HCT116 (cell line): ENCODE measurements at regions not wholly inside any gene's neighbourhood (a gene's known extent, or its start where the extent isn't known, plus 50 kb on each side); places are given as distances from the start of the nearest gene placed in this dataset.

ENCODE experiments used
- ATAC-seq: fragments of 200-7000 bp; cut with Tn5 transposase; 2 replicates; pipeline ENCODE4 v1.9.1; 2020; ENCODE audit warnings: mild to moderate bottlenecking, moderate library complexity
- BruUV-seq: library from RNA; stranded (reverse); fragments of 400-500 nt; replicated peaks from 2 replicates; lab custom pipeline; 2021; lab: Mats Ljungman, UMichigan
- CTCF ChIA-PET: fragments of 300-600 bp; sonication (Branson Sonifier 250); formaldehyde crosslinking; loops from one replicate; lab custom pipeline; 2021; ENCODE audit warnings: antibody characterized with exemption; lab: Charles Lee
- POLR2A ChIA-PET: fragments of 300-600, 350-600 bp; sonication (Branson Sonifier 250); formaldehyde crosslinking; loops from one replicate; lab custom pipeline; 2021; ENCODE audit warnings: antibody characterized with exemption; lab: Charles Lee
- RAD21 ChIA-PET, 2 experiments: fragments of 300-600 bp; sonication (Branson Sonifier 250); formaldehyde crosslinking; loops; one replicate each; lab custom pipeline; 2023; ENCODE audit warnings: low total read pairs in 2 of 2; ENCODE audit not compliant: uncharacterized antibody in 2 of 2, unreplicated experiment in 2 of 2, low non-redundant PET in 1 of 2; lab: Charles Lee
- DNase-seq: peaks from one replicate; pipeline ENCODE4 v3.0.0-alpha.2; 2010; ENCODE audit warnings: low read depth, low spot score
- H2AFZ ChIP-seq: fragments of 200-600 bp; shearing (Covaris generic), sonication (generic); 2 replicates; pipeline ENCODE4 v1.6.1; 2017; ENCODE audit warnings: low read depth, mixed run types, mixed read lengths, antibody characterized with exemption, low read length; ENCODE audit not compliant: poor library complexity, severe bottlenecking
- H3K27ac ChIP-seq: 2 replicates; pipeline ENCODE4 v1.5.1; 2012; ENCODE audit warnings: low read depth, low read length
- H3K27me3 ChIP-seq: fragments of 200-600 bp; sonication (generic); 2 replicates; pipeline ENCODE4 v1.6.1; 2016; ENCODE audit warnings: mixed run types, low read length, mixed read lengths; ENCODE audit not compliant: insufficient read depth
- H3K36me3 ChIP-seq, 2 experiments: fragments of 200-500 bp in 1 of 2; fragments of 200-600 bp in 1 of 2; sonication (Bioruptor generic) in 1 of 2; sonication (generic) in 1 of 2; 2 replicates each; pipeline versions ENCODE4 v1.5.1 to v1.6.1; 2014 to 2016; ENCODE audit warnings: low read length in 2 of 2, inconsistent platforms in 1 of 2, mixed read lengths in 1 of 2, mixed run types in 1 of 2; ENCODE audit not compliant: insufficient read depth in 2 of 2, control insufficient read depth in 1 of 2
- H3K4me1 ChIP-seq, 2 experiments: fragments of 200-600 bp in 1 of 2; sonication (generic) in 1 of 2; 2 replicates each; pipeline versions ENCODE4 v1.5.1 to v1.6.1; 2012 to 2017; ENCODE audit warnings: low read length in 2 of 2, inconsistent platforms in 1 of 2, mild to moderate bottlenecking in 1 of 2, mixed read lengths in 1 of 2, mixed run types in 1 of 2, moderate library complexity in 1 of 2; ENCODE audit not compliant: insufficient read depth in 2 of 2, control insufficient read depth in 1 of 2
- H3K4me2 ChIP-seq: fragments of 200-600 bp; sonication (generic); 2 replicates; pipeline ENCODE4 v1.6.1; 2017; ENCODE audit warnings: mixed run types, low read length, mixed read lengths
- H3K4me3 ChIP-seq, 2 experiments: fragments of 200-600 bp in 1 of 2; sonication (generic) in 1 of 2; replicated peaks in 1 of 2; 2 replicates each; pipeline ENCODE4 v1.5.1; 2011 to 2016; ENCODE audit warnings: low read length in 2 of 2, control low read depth in 1 of 2, low read depth in 1 of 2, mild to moderate bottlenecking in 1 of 2, mixed read lengths in 1 of 2, mixed run types in 1 of 2
- H3K79me2 ChIP-seq: fragments of 200-600 bp; sonication (generic); 2 replicates; pipeline ENCODE4 v1.6.1; 2017; ENCODE audit warnings: mild to moderate bottlenecking, mixed run types, low read length, moderate library complexity, mixed read lengths; ENCODE audit not compliant: insufficient read depth
- H3K9ac ChIP-seq: fragments of 200-600 bp; sonication (generic); 2 replicates; pipeline ENCODE4 v1.6.1; 2016; ENCODE audit warnings: low read length, mixed read lengths
- H3K9me2 ChIP-seq: fragments of 200-600 bp; sonication (generic), shearing (Covaris generic); 2 replicates; pipeline ENCODE4 v1.6.1; 2017; ENCODE audit warnings: mixed run types, mild to moderate bottlenecking, moderate library complexity; ENCODE audit not compliant: insufficient read depth
- H3K9me3 ChIP-seq, 2 experiments: fragments of 200-500 bp in 1 of 2; fragments of 200-600 bp in 1 of 2; sonication (Bioruptor generic) in 1 of 2; sonication (generic) in 1 of 2; 2 replicates each; pipeline ENCODE4 v1.6.1; 2014 to 2017; ENCODE audit warnings: low read length in 2 of 2, mixed read lengths in 2 of 2, inconsistent platforms in 1 of 2, low read depth in 1 of 2, mild to moderate bottlenecking in 1 of 2, mixed run types in 1 of 2, moderate library complexity in 1 of 2; ENCODE audit not compliant: control insufficient read depth in 1 of 2, insufficient read depth in 1 of 2
- H4K20me1 ChIP-seq: fragments of 200-600 bp; sonication (generic), shearing (Covaris generic); 2 replicates; pipeline ENCODE4 v1.6.1; 2017; ENCODE audit warnings: mixed run types, mild to moderate bottlenecking, moderate library complexity; ENCODE audit not compliant: insufficient read depth
- CBX3 ChIP-seq: IDR thresholded peaks from 2 replicates; pipeline ENCODE4 v1.6.1; 2012; ENCODE audit warnings: low read depth
- CEBPB ChIP-seq: IDR thresholded peaks from 2 replicates; pipeline ENCODE4 v1.6.1; 2012; ENCODE audit warnings: low read depth
- EGR1 ChIP-seq: IDR thresholded peaks from 2 replicates; pipeline ENCODE4 v1.6.1; 2012; ENCODE audit warnings: low read depth
- ELF1 ChIP-seq: IDR thresholded peaks from 2 replicates; pipeline ENCODE4 v1.6.1; 2012; ENCODE audit warnings: low read depth, borderline replicate concordance
- EZH2 ChIP-seq: fragments of 200-600 bp; sonication (generic); IDR thresholded peaks from 2 replicates; pipeline ENCODE4 v1.6.1; 2017; ENCODE audit warnings: antibody characterized with exemption, mixed run types
- FOSL1 ChIP-seq: IDR thresholded peaks from 2 replicates; pipeline ENCODE4 v1.6.1; 2012; ENCODE audit warnings: low read depth
- POLR2AphosphoS5 ChIP-seq: IDR thresholded peaks from 2 replicates; pipeline ENCODE4 v1.6.1; 2011; ENCODE audit warnings: mild to moderate bottlenecking, low read depth, low read length, moderate library complexity
- RAD21 ChIP-seq: IDR thresholded peaks from 2 replicates; pipeline ENCODE4 v1.6.1; 2012; ENCODE audit warnings: low read depth, mild to moderate bottlenecking
- SIN3A ChIP-seq: IDR thresholded peaks from 2 replicates; pipeline ENCODE4 v1.6.1; 2012; ENCODE audit warnings: low read depth
- SP1 ChIP-seq: IDR thresholded peaks from 2 replicates; pipeline ENCODE4 v1.6.1; 2012; ENCODE audit warnings: low read depth
- SRF ChIP-seq: IDR thresholded peaks from 2 replicates; pipeline ENCODE4 v1.6.1; 2012; ENCODE audit warnings: low read depth
- TCF7L2 ChIP-seq: IDR thresholded peaks from 2 replicates; pipeline ENCODE4 v1.7.0; 2011; ENCODE audit warnings: borderline replicate concordance, inconsistent platforms; ENCODE audit not compliant: insufficient read depth, insufficient read length; ENCODE audit errors: extremely low read depth
- YY1 ChIP-seq: IDR thresholded peaks from 2 replicates; pipeline ENCODE4 v1.6.1; 2011; ENCODE audit warnings: low read length, low read depth, moderate library complexity, mild to moderate bottlenecking; ENCODE audit not compliant: insufficient replicate concordance; ENCODE audit errors: extremely low read depth
- ZNF274 ChIP-seq: fragments of 200-500 bp; sonication (Bioruptor generic); IDR thresholded peaks from 2 replicates; pipeline ENCODE4 v1.6.1; 2014; ENCODE audit warnings: mild to moderate bottlenecking, low read depth, low read length, inconsistent platforms
- intact Hi-C: fragments of 100-400 bp; cut with micrococcal nuclease; formaldehyde crosslinking; loops from 2 replicates; pipeline ENCODE4 v1.10.0; 2022
- TF ChIP-seq, protein P1 (sequence below): IDR thresholded peaks from 2 replicates; pipeline ENCODE4 v1.6.1; 2012
- TF ChIP-seq, protein P2 (sequence below): IDR thresholded peaks from 2 replicates; pipeline ENCODE4 v1.6.1; 2012
- TF ChIP-seq, protein P3 (sequence below), 3 experiments: fragments of 200-600 bp in 1 of 3; sonication (generic) in 1 of 3; IDR thresholded peaks in 2 of 3; conservative IDR thresholded peaks in 1 of 3; 2 replicates each; pipeline ENCODE4 v1.5.1; 2012 to 2017; ENCODE audit warnings: low read depth in 2 of 3, low read length in 2 of 3, antibody characterized with exemption in 1 of 3, borderline replicate concordance in 1 of 3, control low read depth in 1 of 3, mild to moderate bottlenecking in 1 of 3, mixed read lengths in 1 of 3, mixed run types in 1 of 3, moderate library complexity in 1 of 3; ENCODE audit not compliant: insufficient read depth in 1 of 3
- TF ChIP-seq, protein P4 (sequence below): IDR thresholded peaks from 2 replicates; pipeline ENCODE4 v1.6.1; 2012; ENCODE audit warnings: low read depth

DNA sequence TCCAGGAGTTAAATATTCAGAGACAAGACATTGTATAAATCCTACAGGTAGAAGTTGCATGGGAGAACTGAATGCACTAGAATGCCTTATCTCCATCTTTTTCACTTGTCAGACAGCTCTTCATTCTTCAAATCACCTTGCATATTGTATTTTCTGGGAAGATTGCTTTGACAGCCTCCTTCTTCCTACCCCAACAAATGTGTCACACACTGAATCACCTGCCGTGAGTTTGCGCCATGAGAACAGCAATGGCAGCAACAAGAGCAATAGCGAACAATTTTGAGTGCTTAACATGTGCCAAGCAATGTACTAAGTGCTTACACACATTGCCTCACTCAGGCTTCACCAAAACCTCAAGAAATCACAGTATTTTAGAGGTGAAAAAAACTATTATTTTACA lies 161.3 kb upstream of the REG3G start:
- no peak overlapping the region for H3K4me2 ChIP-seq
- H3K9me2 ChIP-seq: no peaks in the 10 kb centered on the region
- RAD21 ChIA-PET: no interaction called here
- H3K4me1 ChIP-seq: no peaks in the 10 kb centered on the region
- no TSS peak for BruUV-seq
- TF ChIP-seq YY1 (no peak), SIN3A (no peak), FOSL1 (no peak), CBX3 (no peak), EZH2 (no peak), POLR2AphosphoS5 (no peak), RAD21 (no peak), ZNF274 (no peak), ELF1 (no peak), CEBPB (no peak), TCF7L2 (no peak), SP1 (no peak), EGR1 (no peak), SRF (no peak)
- TF ChIP-seq, protein P1, sequence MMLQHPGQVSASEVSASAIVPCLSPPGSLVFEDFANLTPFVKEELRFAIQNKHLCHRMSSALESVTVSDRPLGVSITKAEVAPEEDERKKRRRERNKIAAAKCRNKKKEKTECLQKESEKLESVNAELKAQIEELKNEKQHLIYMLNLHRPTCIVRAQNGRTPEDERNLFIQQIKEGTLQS: no peak
- TF ChIP-seq, protein P2, sequence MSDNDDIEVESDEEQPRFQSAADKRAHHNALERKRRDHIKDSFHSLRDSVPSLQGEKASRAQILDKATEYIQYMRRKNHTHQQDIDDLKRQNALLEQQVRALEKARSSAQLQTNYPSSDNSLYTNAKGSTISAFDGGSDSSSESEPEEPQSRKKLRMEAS: no peak
- TF ChIP-seq, protein P3, sequence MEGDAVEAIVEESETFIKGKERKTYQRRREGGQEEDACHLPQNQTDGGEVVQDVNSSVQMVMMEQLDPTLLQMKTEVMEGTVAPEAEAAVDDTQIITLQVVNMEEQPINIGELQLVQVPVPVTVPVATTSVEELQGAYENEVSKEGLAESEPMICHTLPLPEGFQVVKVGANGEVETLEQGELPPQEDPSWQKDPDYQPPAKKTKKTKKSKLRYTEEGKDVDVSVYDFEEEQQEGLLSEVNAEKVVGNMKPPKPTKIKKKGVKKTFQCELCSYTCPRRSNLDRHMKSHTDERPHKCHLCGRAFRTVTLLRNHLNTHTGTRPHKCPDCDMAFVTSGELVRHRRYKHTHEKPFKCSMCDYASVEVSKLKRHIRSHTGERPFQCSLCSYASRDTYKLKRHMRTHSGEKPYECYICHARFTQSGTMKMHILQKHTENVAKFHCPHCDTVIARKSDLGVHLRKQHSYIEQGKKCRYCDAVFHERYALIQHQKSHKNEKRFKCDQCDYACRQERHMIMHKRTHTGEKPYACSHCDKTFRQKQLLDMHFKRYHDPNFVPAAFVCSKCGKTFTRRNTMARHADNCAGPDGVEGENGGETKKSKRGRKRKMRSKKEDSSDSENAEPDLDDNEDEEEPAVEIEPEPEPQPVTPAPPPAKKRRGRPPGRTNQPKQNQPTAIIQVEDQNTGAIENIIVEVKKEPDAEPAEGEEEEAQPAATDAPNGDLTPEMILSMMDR (IDR thresholded peaks at IDR 0.05 in 2 of 3, conservative IDR thresholded peaks at IDR 0.05 in 1 of 3; ENCODE audit: borderline replicate concordance in 1 of 3, insufficient read depth in 1 of 3, low read depth in 2 of 3, low read length in 2 of 3): no peak
- TF ChIP-seq, protein P4, sequence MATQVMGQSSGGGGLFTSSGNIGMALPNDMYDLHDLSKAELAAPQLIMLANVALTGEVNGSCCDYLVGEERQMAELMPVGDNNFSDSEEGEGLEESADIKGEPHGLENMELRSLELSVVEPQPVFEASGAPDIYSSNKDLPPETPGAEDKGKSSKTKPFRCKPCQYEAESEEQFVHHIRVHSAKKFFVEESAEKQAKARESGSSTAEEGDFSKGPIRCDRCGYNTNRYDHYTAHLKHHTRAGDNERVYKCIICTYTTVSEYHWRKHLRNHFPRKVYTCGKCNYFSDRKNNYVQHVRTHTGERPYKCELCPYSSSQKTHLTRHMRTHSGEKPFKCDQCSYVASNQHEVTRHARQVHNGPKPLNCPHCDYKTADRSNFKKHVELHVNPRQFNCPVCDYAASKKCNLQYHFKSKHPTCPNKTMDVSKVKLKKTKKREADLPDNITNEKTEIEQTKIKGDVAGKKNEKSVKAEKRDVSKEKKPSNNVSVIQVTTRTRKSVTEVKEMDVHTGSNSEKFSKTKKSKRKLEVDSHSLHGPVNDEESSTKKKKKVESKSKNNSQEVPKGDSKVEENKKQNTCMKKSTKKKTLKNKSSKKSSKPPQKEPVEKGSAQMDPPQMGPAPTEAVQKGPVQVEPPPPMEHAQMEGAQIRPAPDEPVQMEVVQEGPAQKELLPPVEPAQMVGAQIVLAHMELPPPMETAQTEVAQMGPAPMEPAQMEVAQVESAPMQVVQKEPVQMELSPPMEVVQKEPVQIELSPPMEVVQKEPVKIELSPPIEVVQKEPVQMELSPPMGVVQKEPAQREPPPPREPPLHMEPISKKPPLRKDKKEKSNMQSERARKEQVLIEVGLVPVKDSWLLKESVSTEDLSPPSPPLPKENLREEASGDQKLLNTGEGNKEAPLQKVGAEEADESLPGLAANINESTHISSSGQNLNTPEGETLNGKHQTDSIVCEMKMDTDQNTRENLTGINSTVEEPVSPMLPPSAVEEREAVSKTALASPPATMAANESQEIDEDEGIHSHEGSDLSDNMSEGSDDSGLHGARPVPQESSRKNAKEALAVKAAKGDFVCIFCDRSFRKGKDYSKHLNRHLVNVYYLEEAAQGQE: no peak
- TF ChIP-seq, all 23 proteins: peak for 0
- POLR2A ChIA-PET: no interaction called here
- ATAC-seq (no peak), DNase-seq (no peak)
- intact Hi-C loops: no loop called here
- Histone ChIP-seq H3K36me3 (no peaks in the 10 kb centered on the region), H3K27me3 (no peaks in the 10 kb centered on the region), H4K20me1 (no peaks in the 10 kb centered on the region), H3K9ac (no peak overlapping the region), H3K9me3 (peaks cover 4 to 7% of the 10 kb centered on the region in 2 experiments; a peak in 3 of 4 replicates), H3K27ac (no peak overlapping the region), H3K79me2 (no peaks in the 10 kb centered on the region), H2AFZ (no peak overlapping the region), H3K4me3 (no peak overlapping the region)
- CTCF ChIA-PET: no interaction called here
